Panc1 (cell line): ENCODE measurements at regions not wholly inside any gene's neighbourhood (a gene's known extent, or its start where the extent isn't known, plus 50 kb on each side); places are given as distances from the start of the nearest gene placed in this dataset.

Experiments
- ATAC-seq: fragments of 200-7000 bp; cut with Tn5 transposase; 2 replicates; pipeline ENCODE4 v1.9.1; 2020; ENCODE audit warnings: mild to moderate bottlenecking, moderate library complexity
- BruUV-seq: library from RNA; stranded (reverse); fragments of 400-500 nt; replicated peaks from 2 replicates; lab custom pipeline; 2021; lab: Mats Ljungman, UMichigan
- CTCF ChIA-PET: fragments of 300-600 bp; sonication (Branson Sonifier 250); formaldehyde crosslinking; loops from one replicate; lab custom pipeline; 2022; ENCODE audit warnings: antibody characterized with exemption; lab: Charles Lee
- POLR2A ChIA-PET: fragments of 300-600 bp; sonication (Branson Sonifier 250); formaldehyde crosslinking; loops from one replicate; lab custom pipeline; 2022; ENCODE audit warnings: antibody characterized with exemption; lab: Charles Lee
- DNase-seq: peaks from one replicate; pipeline ENCODE4 v3.0.0-alpha.2; 2010; ENCODE audit warnings: low read depth, low spot score
- H3K27ac ChIP-seq: 2 replicates; pipeline ENCODE4 v1.5.1; 2011; ENCODE audit warnings: mild to moderate bottlenecking, low read length, inconsistent platforms
- H3K27me3 ChIP-seq: fragments of 200-500 bp; sonication (Bioruptor generic); 2 replicates; pipeline ENCODE4 v1.6.0; 2014; ENCODE audit warnings: low read length, inconsistent platforms; ENCODE audit not compliant: control insufficient read depth, insufficient read depth
- H3K36me3 ChIP-seq: fragments of 200-500 bp; sonication (Bioruptor generic); 2 replicates; pipeline ENCODE4 v1.5.1; 2014; ENCODE audit warnings: inconsistent platforms, mild to moderate bottlenecking, low read length, moderate library complexity; ENCODE audit not compliant: control insufficient read depth, insufficient read depth
- H3K4me1 ChIP-seq: 2 replicates; pipeline ENCODE4 v1.5.1; 2011; ENCODE audit warnings: inconsistent platforms, mild to moderate bottlenecking, low read length, moderate library complexity; ENCODE audit not compliant: control insufficient read depth, insufficient read depth
- H3K4me3 ChIP-seq, 2 experiments: 2 replicates each; pipeline ENCODE4 v1.5.1; 2011 to 2012; ENCODE audit warnings: low read depth in 2 of 2, low read length in 2 of 2, mild to moderate bottlenecking in 2 of 2, inconsistent platforms in 1 of 2, moderate library complexity in 1 of 2
- H3K9me3 ChIP-seq: fragments of 200-500 bp; sonication (Bioruptor generic); 2 replicates; pipeline ENCODE4 v1.5.1; 2014; ENCODE audit warnings: low read depth, mild to moderate bottlenecking, inconsistent platforms, low read length, moderate library complexity; ENCODE audit not compliant: control insufficient read depth, insufficient read depth
- POLR2AphosphoS5 ChIP-seq: IDR thresholded peaks from 2 replicates; pipeline ENCODE4 v1.6.1; 2012; ENCODE audit warnings: mild to moderate bottlenecking, low read depth, low read length, moderate library complexity
- SIN3A ChIP-seq: IDR thresholded peaks from 2 replicates; pipeline ENCODE4 v1.6.1; 2012; ENCODE audit warnings: low read depth, mild to moderate bottlenecking, low read length, moderate library complexity, borderline replicate concordance; ENCODE audit not compliant: insufficient read depth
- TCF7L2 ChIP-seq: IDR thresholded peaks from 2 replicates; pipeline ENCODE4 v1.6.1; 2011; ENCODE audit warnings: mild to moderate bottlenecking, low read depth, low read length, inconsistent platforms
- in situ Hi-C: cut with HindIII; loops from 2 replicates; pipeline ENCODE4 v1.10.0; 2016; ENCODE audit warnings: low sequenced_read_pairs, low pct_unique_long_range_greater_than_20kb
- intact Hi-C: fragments of 100-400 bp; cut with micrococcal nuclease; formaldehyde crosslinking; loops from one replicate; pipeline ENCODE4 v1.10.0; 2022; ENCODE audit not compliant: unreplicated experiment
- TF ChIP-seq, protein P1 (sequence below), 2 experiments: IDR thresholded peaks; 2 replicates each; pipeline ENCODE4 v1.6.1; 2011 to 2012; ENCODE audit warnings: low read depth in 2 of 2, control low read depth in 1 of 2, low read length in 1 of 2, mild to moderate bottlenecking in 1 of 2, moderate library complexity in 1 of 2; ENCODE audit not compliant: insufficient read depth in 1 of 2
- TF ChIP-seq, protein P2 (sequence below): fragments of 450-650 bp; IDR thresholded peaks from 2 replicates; pipeline ENCODE4 v1.5.1; 2017; ENCODE audit warnings: mild to moderate bottlenecking

DNA sequence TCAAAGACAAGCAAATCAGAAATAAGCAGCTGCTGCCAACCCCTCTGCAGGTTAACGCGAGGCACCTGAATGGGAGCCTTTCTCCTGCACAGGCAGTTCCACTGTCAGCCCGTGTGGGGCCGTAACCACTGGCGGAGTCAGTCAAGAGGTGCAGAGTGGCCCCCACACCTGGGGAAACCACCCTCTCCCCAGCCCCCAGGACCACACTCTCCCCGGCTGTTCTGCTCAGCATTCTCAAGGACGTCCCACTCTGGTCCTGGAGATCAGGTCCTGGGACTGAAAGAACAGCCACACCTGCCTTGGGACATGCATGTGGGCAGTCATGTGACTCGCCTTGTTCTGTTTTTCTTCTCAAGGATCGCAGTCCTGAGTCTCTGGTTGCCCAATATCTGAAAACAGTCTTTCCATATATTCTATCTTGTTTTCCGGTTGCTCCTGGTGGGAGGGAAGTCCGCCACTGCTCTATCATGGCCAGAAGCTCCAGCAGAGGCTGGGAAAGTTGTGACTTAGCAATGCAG lies 252.5 kb downstream of the PTPRU start:
- DNase-seq (no peak), ATAC-seq (no peak)
- intact Hi-C loops, result no loop called here
- ChIA-PET POLR2A (no interaction called here), CTCF (no interaction called here)
- Histone ChIP-seq H3K27me3 (0 out of 2 replicates have a peak, but pooled peaks cover 2% of the 10 kb centered on the region), H3K4me1 (no peaks in the 10 kb centered on the region), H3K9me3 (no peaks in the 10 kb centered on the region), H3K36me3 (no peaks in the 10 kb centered on the region), H3K27ac (no peak overlapping the region), H3K4me3 (no peak overlapping the region)
- BruUV-seq, result no TSS peak
- TF ChIP-seq POLR2AphosphoS5 (no peak), TCF7L2 (no peak), SIN3A (no peak)
- TF ChIP-seq, protein P1, sequence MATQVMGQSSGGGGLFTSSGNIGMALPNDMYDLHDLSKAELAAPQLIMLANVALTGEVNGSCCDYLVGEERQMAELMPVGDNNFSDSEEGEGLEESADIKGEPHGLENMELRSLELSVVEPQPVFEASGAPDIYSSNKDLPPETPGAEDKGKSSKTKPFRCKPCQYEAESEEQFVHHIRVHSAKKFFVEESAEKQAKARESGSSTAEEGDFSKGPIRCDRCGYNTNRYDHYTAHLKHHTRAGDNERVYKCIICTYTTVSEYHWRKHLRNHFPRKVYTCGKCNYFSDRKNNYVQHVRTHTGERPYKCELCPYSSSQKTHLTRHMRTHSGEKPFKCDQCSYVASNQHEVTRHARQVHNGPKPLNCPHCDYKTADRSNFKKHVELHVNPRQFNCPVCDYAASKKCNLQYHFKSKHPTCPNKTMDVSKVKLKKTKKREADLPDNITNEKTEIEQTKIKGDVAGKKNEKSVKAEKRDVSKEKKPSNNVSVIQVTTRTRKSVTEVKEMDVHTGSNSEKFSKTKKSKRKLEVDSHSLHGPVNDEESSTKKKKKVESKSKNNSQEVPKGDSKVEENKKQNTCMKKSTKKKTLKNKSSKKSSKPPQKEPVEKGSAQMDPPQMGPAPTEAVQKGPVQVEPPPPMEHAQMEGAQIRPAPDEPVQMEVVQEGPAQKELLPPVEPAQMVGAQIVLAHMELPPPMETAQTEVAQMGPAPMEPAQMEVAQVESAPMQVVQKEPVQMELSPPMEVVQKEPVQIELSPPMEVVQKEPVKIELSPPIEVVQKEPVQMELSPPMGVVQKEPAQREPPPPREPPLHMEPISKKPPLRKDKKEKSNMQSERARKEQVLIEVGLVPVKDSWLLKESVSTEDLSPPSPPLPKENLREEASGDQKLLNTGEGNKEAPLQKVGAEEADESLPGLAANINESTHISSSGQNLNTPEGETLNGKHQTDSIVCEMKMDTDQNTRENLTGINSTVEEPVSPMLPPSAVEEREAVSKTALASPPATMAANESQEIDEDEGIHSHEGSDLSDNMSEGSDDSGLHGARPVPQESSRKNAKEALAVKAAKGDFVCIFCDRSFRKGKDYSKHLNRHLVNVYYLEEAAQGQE (IDR thresholded peaks at IDR 0.05; ENCODE audit: insufficient read depth in 1 of 2, low read depth in 2 of 2, low read length in 1 of 2), result no peak
- TF ChIP-seq, protein P2, sequence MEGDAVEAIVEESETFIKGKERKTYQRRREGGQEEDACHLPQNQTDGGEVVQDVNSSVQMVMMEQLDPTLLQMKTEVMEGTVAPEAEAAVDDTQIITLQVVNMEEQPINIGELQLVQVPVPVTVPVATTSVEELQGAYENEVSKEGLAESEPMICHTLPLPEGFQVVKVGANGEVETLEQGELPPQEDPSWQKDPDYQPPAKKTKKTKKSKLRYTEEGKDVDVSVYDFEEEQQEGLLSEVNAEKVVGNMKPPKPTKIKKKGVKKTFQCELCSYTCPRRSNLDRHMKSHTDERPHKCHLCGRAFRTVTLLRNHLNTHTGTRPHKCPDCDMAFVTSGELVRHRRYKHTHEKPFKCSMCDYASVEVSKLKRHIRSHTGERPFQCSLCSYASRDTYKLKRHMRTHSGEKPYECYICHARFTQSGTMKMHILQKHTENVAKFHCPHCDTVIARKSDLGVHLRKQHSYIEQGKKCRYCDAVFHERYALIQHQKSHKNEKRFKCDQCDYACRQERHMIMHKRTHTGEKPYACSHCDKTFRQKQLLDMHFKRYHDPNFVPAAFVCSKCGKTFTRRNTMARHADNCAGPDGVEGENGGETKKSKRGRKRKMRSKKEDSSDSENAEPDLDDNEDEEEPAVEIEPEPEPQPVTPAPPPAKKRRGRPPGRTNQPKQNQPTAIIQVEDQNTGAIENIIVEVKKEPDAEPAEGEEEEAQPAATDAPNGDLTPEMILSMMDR, result no peak
- in situ Hi-C loops, result no loop called here

DNA sequence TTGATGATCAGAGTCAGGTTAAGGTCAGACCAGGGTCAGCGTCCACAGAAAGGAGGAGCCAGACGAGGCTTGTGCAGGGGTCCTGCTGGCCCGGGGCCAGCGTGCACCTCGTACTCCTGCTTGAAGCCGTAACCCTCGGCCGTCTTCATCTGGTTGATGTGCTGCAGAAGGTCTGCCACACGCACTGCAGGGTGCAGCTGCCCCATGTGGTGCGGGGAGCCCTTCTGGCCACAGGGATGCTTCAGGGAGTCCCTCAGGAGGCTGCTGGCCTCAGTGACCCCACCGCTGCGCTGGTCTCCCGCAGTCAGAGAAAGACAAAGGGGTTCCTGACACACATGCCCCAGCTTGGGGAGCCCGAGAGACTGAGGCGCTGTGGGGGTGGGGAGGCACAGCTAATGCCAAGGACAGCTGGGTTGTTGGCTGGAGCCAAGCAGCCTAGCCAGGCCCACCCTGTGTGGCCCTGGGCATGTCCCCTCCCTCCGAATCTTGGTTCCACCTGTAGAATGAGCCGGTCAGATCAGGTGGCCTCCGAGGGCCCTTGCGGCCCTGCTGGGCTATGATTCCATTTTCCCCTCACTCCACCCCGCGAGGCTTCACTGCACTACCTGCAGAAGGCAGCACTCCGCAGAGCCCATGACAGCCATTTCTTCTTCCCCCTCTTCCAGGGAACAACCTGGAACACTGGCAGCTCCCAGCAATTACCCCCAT lies 251.9 kb downstream of the PTPRU start:
- BruUV-seq, result no TSS peak
- no peak for DNase-seq
- Histone ChIP-seq H3K27ac (no peak overlapping the region), H3K9me3 (no peaks in the 10 kb centered on the region), H3K27me3 (0 out of 2 replicates have a peak, but pooled peaks cover 2% of the 10 kb centered on the region), H3K4me1 (no peaks in the 10 kb centered on the region), H3K36me3 (no peaks in the 10 kb centered on the region), H3K4me3 (no peak overlapping the region)
- ChIA-PET POLR2A (no interaction called here), CTCF (no interaction called here)
- TF ChIP-seq, protein P2, result no peak
- no peak for TF ChIP-seq TCF7L2
- intact Hi-C loops (no loop called here), in situ Hi-C loops (no loop called here)
- no peak for ATAC-seq
